IPS-20b (cell line): ENCODE measurements at regions not wholly inside any gene's neighbourhood (a gene's known extent, or its start where the extent isn't known, plus 50 kb on each side); places are given as distances from the start of the nearest gene placed in this dataset.

ENCODE experiments used
- H3K27ac ChIP-seq: one replicate; pipeline ENCODE4 v1.5.1; 2013; ENCODE audit warnings: low read length
- H3K27me3 ChIP-seq: 2 replicates; pipeline ENCODE4 v1.6.1; 2013; ENCODE audit warnings: mild to moderate bottlenecking, low read length, inconsistent platforms; ENCODE audit not compliant: insufficient read depth
- H3K36me3 ChIP-seq: 2 replicates; pipeline ENCODE4 v1.6.1; 2013; ENCODE audit warnings: low read depth, mild to moderate bottlenecking, inconsistent platforms, low read length, moderate library complexity; ENCODE audit not compliant: insufficient read depth
- H3K4me1 ChIP-seq: 2 replicates; pipeline ENCODE4 v1.6.1; 2013; ENCODE audit warnings: mild to moderate bottlenecking, control low read depth, inconsistent platforms, low read length, moderate library complexity; ENCODE audit not compliant: insufficient read depth
- H3K4me3 ChIP-seq: 2 replicates; pipeline ENCODE4 v1.5.1; 2013; ENCODE audit warnings: mild to moderate bottlenecking, low read length, inconsistent platforms
- H3K9ac ChIP-seq: 2 replicates; pipeline ENCODE4 v1.6.1; 2013; ENCODE audit warnings: low read depth, mild to moderate bottlenecking, inconsistent platforms, low read length, moderate library complexity
- H3K9me3 ChIP-seq: 2 replicates; pipeline ENCODE4 v1.6.1; 2013; ENCODE audit warnings: mild to moderate bottlenecking, low read depth, low read length, inconsistent platforms; ENCODE audit not compliant: insufficient read depth

GRCh38 chr2:83665894-83666293 is 793.2 kb downstream of the SUCLG1 start:
- Histone ChIP-seq H3K36me3 (no peaks in the 10 kb centered on the region), H3K9ac (no peak overlapping the region), H3K4me3 (no peak overlapping the region), H3K4me1 (no peaks in the 10 kb centered on the region), H3K27me3 (no peaks in the 10 kb centered on the region), H3K9me3 (no peaks in the 10 kb centered on the region), H3K27ac (no peak overlapping the region)

- Histone ChIP-seq H3K4me3 (no peak overlapping the region), H3K27ac (no peak overlapping the region), H3K27me3 (no peaks in the 10 kb centered on the region), H3K4me1 (no peaks in the 10 kb centered on the region), H3K9me3 (no peaks in the 10 kb centered on the region), H3K9ac (no peak overlapping the region), H3K36me3 (no peaks in the 10 kb centered on the region)
Measured at GRCh38 chr2:83665154-83665553, 793.9 kb downstream of the SUCLG1 start.

- Histone ChIP-seq H3K9me3 (no peaks in the 10 kb centered on the region), H3K27me3 (no peaks in the 10 kb centered on the region), H3K9ac (no peak overlapping the region), H3K4me3 (no peak overlapping the region), H3K4me1 (no peaks in the 10 kb centered on the region), H3K36me3 (no peaks in the 10 kb centered on the region), H3K27ac (no peak overlapping the region)
Measured at GRCh38 chr2:83661711-83662110, 797.4 kb downstream of the SUCLG1 start.

- no peak overlapping the region for H3K27ac ChIP-seq
- H3K4me3 ChIP-seq, result no peak overlapping the region
- H3K9ac ChIP-seq, result no peak overlapping the region
- no peaks in the 10 kb centered on the region for H3K27me3 ChIP-seq
- no peaks in the 10 kb centered on the region for H3K4me1 ChIP-seq
- no peaks in the 10 kb centered on the region for H3K36me3 ChIP-seq
- no peaks in the 10 kb centered on the region for H3K9me3 ChIP-seq
Measured at GRCh38 chr2:83654091-83654611, 804.9 kb downstream of the SUCLG1 start.

GRCh38 chr2:83650898-83651297 is 808.2 kb downstream of the SUCLG1 start:
- no peak overlapping the region for H3K9ac ChIP-seq
- no peaks in the 10 kb centered on the region for H3K27me3 ChIP-seq
- no peaks in the 10 kb centered on the region for H3K36me3 ChIP-seq
- H3K4me1 ChIP-seq, result no peaks in the 10 kb centered on the region
- H3K9me3 ChIP-seq, result no peaks in the 10 kb centered on the region
- no peak overlapping the region for H3K27ac ChIP-seq
- no peak overlapping the region for H3K4me3 ChIP-seq

GRCh38 chr2:83650161-83650560 is 808.9 kb downstream of the SUCLG1 start:
- Histone ChIP-seq H3K9ac (no peak overlapping the region), H3K9me3 (no peaks in the 10 kb centered on the region), H3K36me3 (no peaks in the 10 kb centered on the region), H3K4me3 (no peak overlapping the region), H3K4me1 (no peaks in the 10 kb centered on the region), H3K27ac (no peak overlapping the region), H3K27me3 (no peaks in the 10 kb centered on the region)

- H3K4me1 ChIP-seq, result no peaks in the 10 kb centered on the region
- H3K27me3 ChIP-seq, result no peaks in the 10 kb centered on the region
- H3K9ac ChIP-seq, result no peak overlapping the region
- H3K4me3 ChIP-seq, result no peak overlapping the region
- no peaks in the 10 kb centered on the region for H3K9me3 ChIP-seq
- no peaks in the 10 kb centered on the region for H3K36me3 ChIP-seq
- H3K27ac ChIP-seq, result no peak overlapping the region
Measured at GRCh38 chr2:83640506-83640905, 818.6 kb downstream of the SUCLG1 start.

- H3K4me3 ChIP-seq, result no peak overlapping the region
- H3K27ac ChIP-seq, result no peak overlapping the region
- no peaks in the 10 kb centered on the region for H3K4me1 ChIP-seq
- no peaks in the 10 kb centered on the region for H3K36me3 ChIP-seq
- no peaks in the 10 kb centered on the region for H3K27me3 ChIP-seq
- no peak overlapping the region for H3K9ac ChIP-seq
- H3K9me3 ChIP-seq, result no peaks in the 10 kb centered on the region
Measured at GRCh38 chr2:83633423-83633822, 825.7 kb downstream of the SUCLG1 start.

GRCh38 chr2:83630351-83630750 is 828.7 kb downstream of the SUCLG1 start:
- Histone ChIP-seq H3K27ac (no peak overlapping the region), H3K4me1 (no peaks in the 10 kb centered on the region), H3K36me3 (no peaks in the 10 kb centered on the region), H3K9ac (no peak overlapping the region), H3K4me3 (no peak overlapping the region), H3K9me3 (no peaks in the 10 kb centered on the region), H3K27me3 (no peaks in the 10 kb centered on the region)

GRCh38 chr2:83615511-83615910 is 843.6 kb downstream of the SUCLG1 start:
- H3K27me3 ChIP-seq, result no peaks in the 10 kb centered on the region
- H3K9me3 ChIP-seq, result no peaks in the 10 kb centered on the region; the same call in none of the 2 replicates
- no peaks in the 10 kb centered on the region for H3K4me1 ChIP-seq
- no peak overlapping the region for H3K4me3 ChIP-seq
- no peak overlapping the region for H3K9ac ChIP-seq
- no peak overlapping the region for H3K27ac ChIP-seq
- H3K36me3 ChIP-seq, result no peaks in the 10 kb centered on the region

- Histone ChIP-seq H3K27ac (no peak overlapping the region), H3K9me3 (no peaks in the 10 kb centered on the region), H3K36me3 (no peaks in the 10 kb centered on the region), H3K4me1 (no peaks in the 10 kb centered on the region), H3K4me3 (no peak overlapping the region), H3K9ac (no peak overlapping the region), H3K27me3 (no peaks in the 10 kb centered on the region)
Measured at GRCh38 chr2:83613178-83613577, 845.9 kb downstream of the SUCLG1 start.

GRCh38 chr2:83602753-83603152 is 856.3 kb downstream of the SUCLG1 start:
- H3K9me3 ChIP-seq, result 0 out of 2 replicates have a peak, but pooled peaks cover 8% of the 10 kb centered on the region
- H3K4me3 ChIP-seq, result no peak overlapping the region
- H3K4me1 ChIP-seq, result no peaks in the 10 kb centered on the region
- no peak overlapping the region for H3K9ac ChIP-seq
- no peaks in the 10 kb centered on the region for H3K36me3 ChIP-seq
- no peak overlapping the region for H3K27ac ChIP-seq
- no peaks in the 10 kb centered on the region for H3K27me3 ChIP-seq
